ENCODE measurements at regions not wholly inside any gene's neighbourhood (a gene's known extent, or its start where the extent isn't known, plus 50 kb on each side); places are given as distances from the start of the nearest gene placed in this dataset.

DNA sequence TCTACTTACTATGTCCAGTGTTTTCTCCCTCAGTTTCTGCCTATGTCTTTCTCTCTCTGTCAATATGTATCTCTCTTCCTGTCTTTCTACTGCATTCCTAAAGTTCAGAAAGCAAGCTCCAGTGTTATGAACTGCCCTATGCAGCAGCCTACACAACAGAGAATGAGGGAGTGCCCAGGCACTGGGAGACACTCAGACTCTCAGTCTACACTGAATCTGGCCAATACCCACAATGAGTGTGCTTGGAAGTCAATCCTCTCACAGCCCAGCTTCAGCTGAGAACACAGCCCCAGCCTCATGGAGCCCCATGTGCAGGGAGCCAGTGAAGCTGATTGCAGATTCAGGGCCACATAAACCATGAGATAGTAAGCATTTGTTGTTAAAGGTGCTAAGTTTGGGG lies 128.7 kb downstream of the ALG10 start:
- Histone ChIP-seq H3K79me1 (ENCODE audit: insufficient read depth, low read depth, low read length, poor library complexity, severe bottlenecking) (no peaks in the 10 kb centered on the region), H3K79me2 (ENCODE audit: insufficient read depth, low read length) (no peaks in the 10 kb centered on the region), H2BK20ac (ENCODE audit: low read depth, low read length, poor library complexity, severe bottlenecking) (no peak overlapping the region), H3K27ac (ENCODE audit: insufficient read length, low read depth, low read length) (no peak overlapping the region), H2BK120ac (ENCODE audit: low read depth, low read length, poor library complexity, severe bottlenecking) (no peak overlapping the region), H3T11ph (ENCODE audit: low read length) (no peak overlapping the region), H3K18ac (ENCODE audit: insufficient read length, low read depth, low read length) (no peak overlapping the region), H3K27me3 (ENCODE audit: insufficient read depth, low read length) (no peaks in the 10 kb centered on the region), H2BK12ac (ENCODE audit: insufficient read length, low read depth, low read length) (no peak overlapping the region), H4K5ac (ENCODE audit: insufficient read length, low read depth, low read length) (no peak overlapping the region), H2BK15ac (ENCODE audit: low read depth, low read length) (no peak overlapping the region), H3K14ac (ENCODE audit: insufficient read depth, low read length) (no peak overlapping the region), H2AFZ (ENCODE audit: low read length) (no peak overlapping the region), H3K4me1 (ENCODE audit: insufficient read depth, low read length) (no peaks in the 10 kb centered on the region), H4K20me1 (ENCODE audit: control insufficient read depth, insufficient read depth, insufficient read length) (no peaks in the 10 kb centered on the region), H3K23ac (ENCODE audit: insufficient read length, low read depth, low read length) (no peak overlapping the region), H3K9me3 (ENCODE audit: control insufficient read depth, low read depth, low read length) (peaks cover 33% of the 10 kb centered on the region), H3K4me2 (ENCODE audit: insufficient read depth, insufficient read length, low read length) (no peak overlapping the region), H3K56ac (ENCODE audit: insufficient read length, low read depth, low read length) (no peak overlapping the region), H2AK5ac (ENCODE audit: insufficient read length, low read length) (no peak overlapping the region), H3K9ac (ENCODE audit: extremely low read depth, insufficient read length, low read length) (no peak overlapping the region), H4K91ac (ENCODE audit: insufficient read length, low read depth, low read length) (no peak overlapping the region), H3K23me2 (ENCODE audit: insufficient read length, low read depth, low read length, poor library complexity, severe bottlenecking) (no peaks in the 10 kb centered on the region), H2BK5ac (ENCODE audit: insufficient read length, low read length) (no peak overlapping the region), H4K8ac (replicated peaks; ENCODE audit: insufficient read length, low read depth, low read length) (no peak overlapping the region), H3K4ac (ENCODE audit: low read depth, low read length) (no peak overlapping the region)
- Mint-ChIP-seq H3K36me3 (ENCODE audit: insufficient read depth in 1 of 3, low read depth in 3 of 3) (peaks cover 0 to 20% (median 8%) of the 10 kb centered on the region in 3 experiments; a peak in 4 of 7 replicates), H3K27me3 (ENCODE audit: low read depth) (no peaks in the 10 kb centered on the region), H3K27ac (no peak overlapping the region), H3K9me3 (peaks cover 78 to 80% of the 10 kb centered on the region in 2 experiments), H3K4me1 (no peaks in the 10 kb centered on the region), H3K4me3 (no peak overlapping the region)
- no peak for DNase-seq
- TF ChIP-seq, protein P1, sequence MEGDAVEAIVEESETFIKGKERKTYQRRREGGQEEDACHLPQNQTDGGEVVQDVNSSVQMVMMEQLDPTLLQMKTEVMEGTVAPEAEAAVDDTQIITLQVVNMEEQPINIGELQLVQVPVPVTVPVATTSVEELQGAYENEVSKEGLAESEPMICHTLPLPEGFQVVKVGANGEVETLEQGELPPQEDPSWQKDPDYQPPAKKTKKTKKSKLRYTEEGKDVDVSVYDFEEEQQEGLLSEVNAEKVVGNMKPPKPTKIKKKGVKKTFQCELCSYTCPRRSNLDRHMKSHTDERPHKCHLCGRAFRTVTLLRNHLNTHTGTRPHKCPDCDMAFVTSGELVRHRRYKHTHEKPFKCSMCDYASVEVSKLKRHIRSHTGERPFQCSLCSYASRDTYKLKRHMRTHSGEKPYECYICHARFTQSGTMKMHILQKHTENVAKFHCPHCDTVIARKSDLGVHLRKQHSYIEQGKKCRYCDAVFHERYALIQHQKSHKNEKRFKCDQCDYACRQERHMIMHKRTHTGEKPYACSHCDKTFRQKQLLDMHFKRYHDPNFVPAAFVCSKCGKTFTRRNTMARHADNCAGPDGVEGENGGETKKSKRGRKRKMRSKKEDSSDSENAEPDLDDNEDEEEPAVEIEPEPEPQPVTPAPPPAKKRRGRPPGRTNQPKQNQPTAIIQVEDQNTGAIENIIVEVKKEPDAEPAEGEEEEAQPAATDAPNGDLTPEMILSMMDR (conservative IDR thresholded peaks at IDR 0.05) = no peak

Data from H9 (cell line).